Kidney (tissue), 13 donors: ENCODE measurements at regions not wholly inside any gene's neighbourhood (a gene's known extent, or its start where the extent isn't known, plus 50 kb on each side); places are given as distances from the start of the nearest gene placed in this dataset.
A peak's percentile ranks its signal among the peaks of the same experiment; 100 is the strongest.

Experiments
- DNase-seq, 5 donors: peaks; one replicate each; pipeline ENCODE4 v3.0.0-alpha.2; 2013 to 2020
- FAIRE-seq: peaks from 2 replicates; lab custom pipeline; 2012; peaks lifted over from hg19 to GRCh38; lab: Jason Lieb, UNC
- H3K27ac ChIP-seq, 2 donors: one replicate each; pipeline ENCODE4 v1.7.0; 2013; ENCODE audit warnings: low read depth in 2 of 2, low read length in 2 of 2, inconsistent platforms in 1 of 2
- H3K27me3 ChIP-seq: one replicate; pipeline ENCODE4 v1.7.1; 2013; ENCODE audit warnings: low read length, inconsistent platforms; ENCODE audit not compliant: control insufficient read depth, insufficient read depth
- H3K36me3 ChIP-seq, 3 donors: one replicate each; pipeline versions ENCODE4 v1.7.0 to v1.7.1; 2013; ENCODE audit warnings: low read length in 3 of 3, control low read depth in 1 of 3, inconsistent platforms in 1 of 3; ENCODE audit not compliant: insufficient read depth in 3 of 3, control insufficient read depth in 2 of 3
- H3K4me1 ChIP-seq, 3 donors: one replicate each; pipeline versions ENCODE4 v1.7.0 to v1.7.1; 2013; ENCODE audit warnings: low read length in 3 of 3, inconsistent platforms in 1 of 3, low read depth in 1 of 3; ENCODE audit not compliant: control insufficient read depth in 2 of 3, insufficient read depth in 2 of 3
- H3K4me3 ChIP-seq, 3 donors: one replicate each; pipeline versions ENCODE4 v1.7.0 to v1.8.1; 2013; ENCODE audit warnings: low read length in 3 of 3, control low read depth in 1 of 3, inconsistent platforms in 1 of 3
- H3K9ac ChIP-seq, 3 donors: one replicate each; pipeline versions ENCODE4 v1.7.0 to v1.7.1; 2013; ENCODE audit warnings: low read length in 3 of 3, control low read depth in 1 of 3, inconsistent platforms in 1 of 3
- H3K9me3 ChIP-seq, 3 donors: one replicate each; pipeline versions ENCODE4 v1.7.0 to v1.7.1; 2013; ENCODE audit warnings: low read length in 3 of 3, control low read depth in 1 of 3, inconsistent platforms in 1 of 3; ENCODE audit not compliant: control insufficient read depth in 2 of 3, insufficient read depth in 1 of 3
- CTCF ChIP-seq: IDR thresholded peaks from 3 replicates; pipeline ENCODE4 v1.5.1; 2012; ENCODE audit warnings: mild to moderate bottlenecking, moderate library complexity, borderline replicate concordance; ENCODE audit not compliant: insufficient read depth; ENCODE audit errors: extremely low read depth
- intact Hi-C: fragments of 100-400 bp; cut with DNase I; formaldehyde crosslinking; loops from one replicate; pipeline ENCODE4 v1.11.1; 2022
- donor health status: control.
- donor health status: control.
- donor health status: control.
- donor health status: control.
- donor health status: control.
- donor health status: DM: yes; HTN: yes; CAD: no.
- donor health status: Normal renal cell carcinoma (clear cell type).

GRCh38 chr1:242692988-242693387 is 168.5 kb upstream of the PLD5 start:
- Histone ChIP-seq H3K27ac (no peak overlapping the region), H3K36me3 (no peaks in the 10 kb centered on the region), H3K4me3 (no peak overlapping the region), H3K27me3 (no peaks in the 10 kb centered on the region), H3K9me3 (no peaks in the 10 kb centered on the region), H3K9ac (no peak overlapping the region), H3K4me1 (no peaks in the 10 kb centered on the region)
- no peak for TF ChIP-seq CTCF
- intact Hi-C loops = no loop called here
- DNase-seq (no peak), FAIRE-seq (no peak)

- no peak overlapping the region for H3K27ac ChIP-seq
- no peak overlapping the region for H3K4me3 ChIP-seq
- H3K4me1 ChIP-seq = no peaks in the 10 kb centered on the region
- no peak overlapping the region for H3K9ac ChIP-seq
- DNase-seq = no peak
- H3K27me3 ChIP-seq = no peaks in the 10 kb centered on the region
- H3K36me3 ChIP-seq = no peaks in the 10 kb centered on the region
- no peaks in the 10 kb centered on the region for H3K9me3 ChIP-seq
- TF ChIP-seq CTCF = no peak
- intact Hi-C loops = no loop called here
- FAIRE-seq = no peak
Observed at GRCh38 chr1:242691610-242691945, 167.1 kb upstream of the PLD5 start.

GRCh38 chr1:242690849-242691609 is 166.5 kb upstream of the PLD5 start:
- no peak for TF ChIP-seq CTCF
- H3K4me1 ChIP-seq = no peaks in the 10 kb centered on the region
- H3K27ac ChIP-seq = no peak overlapping the region
- H3K36me3 ChIP-seq = no peaks in the 10 kb centered on the region
- H3K9ac ChIP-seq = no peak overlapping the region
- DNase-seq = peak in 1 of 5 donors; percentile 32
- H3K9me3 ChIP-seq = no peaks in the 10 kb centered on the region
- FAIRE-seq = no peak
- H3K27me3 ChIP-seq = no peaks in the 10 kb centered on the region
- no peak overlapping the region for H3K4me3 ChIP-seq
- intact Hi-C loops = no loop called here

DNA sequence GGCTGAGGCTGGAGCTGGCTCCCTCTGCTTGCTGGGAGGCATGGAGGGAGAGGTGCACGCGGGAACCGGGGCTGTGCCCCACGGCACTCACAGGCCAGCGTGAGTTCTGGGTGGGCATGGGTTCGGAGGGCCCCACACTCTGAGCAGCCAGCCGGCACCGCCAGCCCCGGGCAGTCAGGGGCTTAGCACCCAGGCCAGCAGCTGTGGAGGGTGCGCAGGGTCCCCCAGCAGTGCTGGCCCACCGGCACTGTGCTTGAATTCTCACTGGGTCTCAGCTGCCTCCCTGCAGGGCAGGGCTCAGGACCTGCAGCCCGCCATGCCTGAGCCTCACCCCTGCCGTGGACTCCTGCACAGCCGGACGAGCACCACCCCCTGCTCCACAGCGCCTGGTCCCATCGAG is 164.9 kb upstream of the PLD5 start:
- Histone ChIP-seq H3K9me3 (no peaks in the 10 kb centered on the region), H3K27me3 (no peaks in the 10 kb centered on the region), H3K4me1 (no peaks in the 10 kb centered on the region), H3K36me3 (no peaks in the 10 kb centered on the region), H3K9ac (no peak overlapping the region), H3K4me3 (no peak overlapping the region), H3K27ac (no peak overlapping the region)
- FAIRE-seq (no peak), DNase-seq (no peak)
- TF ChIP-seq CTCF = no peak
- intact Hi-C loops = no loop called here
